ENCODE measurements at regions not wholly inside any gene's neighbourhood (a gene's known extent, or its start where the extent isn't known, plus 50 kb on each side); places are given as distances from the start of the nearest gene placed in this dataset.

- DNase-seq (ENCODE audit: low read depth) = no peak
Measured at GRCh38 chr20:1790386-1790785, 104.8 kb upstream of the SIRPA start.

- no peak for DNase-seq (ENCODE audit: low read depth)
Measured at GRCh38 chr20:1788044-1788443, 107.2 kb upstream of the SIRPA start.

GRCh38 chr20:1786486-1786885 lies 108.7 kb upstream of the SIRPA start:
- DNase-seq (ENCODE audit: low read depth) = no peak

- no peak for DNase-seq (ENCODE audit: low read depth)
Measured at GRCh38 chr20:1784586-1784985, 110.6 kb upstream of the SIRPA start.

- no peak for DNase-seq (ENCODE audit: low read depth)
Measured at GRCh38 chr20:1783245-1783644, 112.0 kb upstream of the SIRPA start.

GRCh38 chr20:1782181-1782580 lies 113.0 kb upstream of the SIRPA start:
- no peak for DNase-seq (ENCODE audit: low read depth)

GRCh38 chr20:1779567-1779966 lies 115.6 kb upstream of the SIRPA start:
- no peak for DNase-seq (ENCODE audit: low read depth)

- no peak for DNase-seq (ENCODE audit: low read depth)
Measured at GRCh38 chr20:1778338-1778737, 116.9 kb upstream of the SIRPA start.

GRCh38 chr20:1777476-1777820 lies 117.8 kb upstream of the SIRPA start:
- DNase-seq (ENCODE audit: low read depth) = no peak

GRCh38 chr20:1776681-1777475 lies 118.3 kb upstream of the SIRPA start:
- peak; percentile 84 for DNase-seq (ENCODE audit: low read depth)

- no peak for DNase-seq (ENCODE audit: low read depth)
Measured at GRCh38 chr20:1775117-1775516, 117.5 kb upstream of the SIRPG start.

GRCh38 chr20:1774479-1774878 lies 116.9 kb upstream of the SIRPG start:
- no peak for DNase-seq (ENCODE audit: low read depth)

- DNase-seq (ENCODE audit: low read depth) = no peak
Measured at GRCh38 chr20:1773816-1774215, 116.2 kb upstream of the SIRPG start.

GRCh38 chr20:1769491-1769890 lies 111.9 kb upstream of the SIRPG start:
- no peak for DNase-seq (ENCODE audit: low read depth)

- no peak for DNase-seq (ENCODE audit: low read depth)
Measured at GRCh38 chr20:1766731-1767130, 109.2 kb upstream of the SIRPG start.

GRCh38 chr20:1764136-1765033 lies 106.8 kb upstream of the SIRPG start:
- DNase-seq (ENCODE audit: low read depth) = peak; percentile 49

- DNase-seq (ENCODE audit: low read depth) = no peak
Measured at GRCh38 chr20:1761598-1761997, 104.0 kb upstream of the SIRPG start.

- no peak for DNase-seq (ENCODE audit: low read depth)
Measured at GRCh38 chr20:1761116-1761515, 103.5 kb upstream of the SIRPG start.

- no peak for DNase-seq (ENCODE audit: low read depth)
Measured at GRCh38 chr20:1758765-1759164, 101.2 kb upstream of the SIRPG start.

- no peak for DNase-seq (ENCODE audit: low read depth)
Measured at GRCh38 chr20:1757606-1758512, 100.3 kb upstream of the SIRPG start.

GRCh38 chr20:1757072-1757471 lies 99.5 kb upstream of the SIRPG start:
- no peak for DNase-seq (ENCODE audit: low read depth)

- no peak for DNase-seq (ENCODE audit: low read depth)
Measured at GRCh38 chr20:1754749-1755148, 97.2 kb upstream of the SIRPG start.
